Ectodermal cell (in vitro differentiated cells): ENCODE measurements at regions not wholly inside any gene's neighbourhood (a gene's known extent, or its start where the extent isn't known, plus 50 kb on each side); places are given as distances from the start of the nearest gene placed in this dataset.

ENCODE experiments used
- H3K27ac ChIP-seq: 2 replicates; pipeline ENCODE4 v1.7.0; 2013; ENCODE audit warnings: mild to moderate bottlenecking, low read depth, low read length; ENCODE audit not compliant: insufficient read depth, poor library complexity, severe bottlenecking
- H3K27me3 ChIP-seq: 2 replicates; pipeline ENCODE4 v1.7.0; 2013; ENCODE audit warnings: mild to moderate bottlenecking, low read length; ENCODE audit not compliant: insufficient read depth, control insufficient read depth, poor library complexity, severe bottlenecking
- H3K36me3 ChIP-seq: one replicate; pipeline ENCODE4 v1.7.0; 2013; ENCODE audit warnings: low read length; ENCODE audit not compliant: control insufficient read depth, insufficient read depth
- H3K4me1 ChIP-seq: one replicate; pipeline ENCODE4 v1.7.0; 2013; ENCODE audit warnings: low read length; ENCODE audit not compliant: control insufficient read depth, insufficient read depth
- H3K4me3 ChIP-seq: 2 replicates; pipeline ENCODE4 v1.7.0; 2013; ENCODE audit warnings: low read depth, low read length, control low read depth; ENCODE audit not compliant: insufficient read depth
- H3K9me3 ChIP-seq: 2 replicates; pipeline ENCODE4 v1.7.0; 2013; ENCODE audit warnings: mild to moderate bottlenecking, low read length, moderate library complexity; ENCODE audit not compliant: control insufficient read depth
- WGBS, 2 experiments: methylation state at CpG; one replicate each; pipeline ENCODE4 v1.1.7; 2013; ENCODE audit warnings: missing lambda C conversion rate in 2 of 2; 5-methylcytosine and 5-hydroxymethylcytosine counted together

DNA sequence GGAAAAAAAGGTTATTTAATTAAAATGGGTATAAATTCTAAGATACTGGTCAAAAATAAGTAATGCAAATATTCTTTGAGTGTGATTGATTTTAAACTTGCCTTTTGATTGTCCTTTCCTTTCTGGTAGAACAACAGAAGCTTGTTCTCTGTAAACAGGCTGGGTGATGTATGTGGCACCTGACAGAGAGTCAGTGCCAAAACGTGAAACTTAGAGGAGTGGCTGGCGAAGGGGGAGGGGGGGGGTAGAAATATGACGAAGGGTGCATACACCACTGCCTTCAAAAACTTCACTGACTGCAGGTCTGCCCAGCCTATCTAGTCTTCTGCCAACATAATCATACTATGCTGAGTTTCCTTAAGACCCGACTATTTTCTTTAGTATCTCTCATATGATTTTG lies 629.8 kb upstream of the SEMA6A start:
- Histone ChIP-seq H3K9me3 (no peaks in the 10 kb centered on the region), H3K27ac (no peak overlapping the region), H3K4me1 (no peaks in the 10 kb centered on the region), H3K4me3 (no peak overlapping the region), H3K27me3 (no peaks in the 10 kb centered on the region), H3K36me3 (no peaks in the 10 kb centered on the region)
- WGBS, 2 experiments, result 82 to 91% methylated on average over 4 of the region's 4 CpGs

DNA sequence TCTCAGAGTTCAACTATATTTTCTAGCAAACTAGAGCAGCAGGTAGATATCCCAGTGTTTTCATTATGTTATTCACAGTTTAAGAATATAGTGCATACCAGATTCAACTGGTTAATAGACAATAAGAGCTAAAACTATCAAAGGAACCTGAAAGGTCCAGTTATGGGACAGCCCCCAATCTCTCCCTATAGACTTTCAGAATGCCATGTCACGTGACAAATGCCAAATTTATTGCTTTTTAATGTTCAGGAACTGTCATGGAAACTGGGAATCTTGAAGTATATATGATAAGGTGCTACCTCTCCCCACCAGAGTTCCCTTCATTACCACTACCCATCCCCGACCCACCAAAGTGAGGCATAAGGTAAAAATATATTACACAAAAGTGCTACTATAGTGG lies 629.0 kb upstream of the SEMA6A start:
- H3K27ac ChIP-seq, result no peak overlapping the region
- H3K4me1 ChIP-seq, result no peaks in the 10 kb centered on the region
- WGBS, 2 experiments, result 67 to 82% methylated on average over 1 of the region's 2 CpGs
- no peaks in the 10 kb centered on the region for H3K27me3 ChIP-seq
- no peaks in the 10 kb centered on the region for H3K36me3 ChIP-seq
- H3K4me3 ChIP-seq, result no peak overlapping the region
- H3K9me3 ChIP-seq, result no peaks in the 10 kb centered on the region

DNA sequence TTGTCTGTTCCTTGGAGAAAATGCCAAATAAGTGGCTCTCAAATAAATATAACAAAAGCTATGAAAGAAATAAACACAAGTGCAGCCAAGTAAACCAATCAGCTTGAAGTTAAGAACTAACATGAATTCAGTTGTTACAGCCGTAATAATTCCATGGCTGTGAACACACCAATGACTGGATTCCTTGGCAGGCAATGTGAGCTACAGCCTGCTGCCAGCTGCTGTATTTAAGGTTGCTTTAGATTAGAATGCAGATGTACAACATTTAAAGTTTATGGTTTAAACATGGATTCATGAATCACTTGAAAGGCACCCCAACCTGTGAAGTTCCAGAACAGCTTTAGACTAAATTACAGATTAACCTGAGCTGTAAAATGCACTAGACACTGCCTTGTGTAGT lies 626.4 kb upstream of the SEMA6A start:
- Histone ChIP-seq H3K9me3 (no peaks in the 10 kb centered on the region), H3K36me3 (no peaks in the 10 kb centered on the region), H3K27me3 (no peaks in the 10 kb centered on the region), H3K4me3 (no peak overlapping the region), H3K4me1 (no peaks in the 10 kb centered on the region), H3K27ac (no peak overlapping the region)
- WGBS, 2 experiments, result 97 to 100% methylated on average over 1 of the region's 1 CpG

DNA sequence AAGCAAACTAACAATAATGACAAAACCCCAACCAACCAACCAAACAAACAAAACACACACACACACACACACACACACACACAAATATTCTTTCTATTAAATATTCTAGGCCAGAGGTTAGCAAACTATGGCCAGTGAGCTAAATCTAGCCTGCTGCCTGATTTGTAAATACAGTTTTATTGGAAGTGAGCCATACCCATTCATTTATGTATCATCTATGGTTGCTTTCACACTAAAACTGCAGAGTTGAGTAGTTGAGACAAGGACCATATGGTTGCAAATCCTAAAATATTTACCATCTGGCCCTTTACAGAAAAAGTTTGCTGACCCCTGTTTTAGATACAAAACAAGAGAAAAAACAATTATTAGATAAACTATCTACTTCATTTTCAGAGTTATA lies 620.5 kb upstream of the SEMA6A start:
- Histone ChIP-seq H3K4me1 (no peaks in the 10 kb centered on the region), H3K9me3 (no peaks in the 10 kb centered on the region), H3K36me3 (no peaks in the 10 kb centered on the region), H3K27ac (no peak overlapping the region), H3K27me3 (no peaks in the 10 kb centered on the region), H3K4me3 (no peak overlapping the region)

DNA sequence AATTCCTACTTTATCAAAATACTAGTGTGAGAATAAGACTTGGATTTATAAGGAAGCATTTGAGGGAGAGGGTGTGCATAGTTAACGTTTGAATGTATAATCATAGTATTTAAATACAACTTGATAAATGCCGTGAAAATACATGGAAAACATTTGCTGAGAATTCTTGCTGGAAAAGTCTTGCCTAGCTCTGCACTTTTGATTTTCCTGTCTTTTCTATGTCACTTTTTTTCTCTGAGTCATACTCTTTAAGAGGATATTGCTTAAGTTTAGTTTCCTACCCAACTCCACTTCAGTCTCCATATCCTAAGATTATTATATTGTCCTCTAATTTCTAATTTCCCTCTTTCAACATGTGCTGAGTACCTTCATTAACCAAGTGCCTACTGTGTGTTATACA lies 616.6 kb upstream of the SEMA6A start:
- Histone ChIP-seq H3K27me3 (no peaks in the 10 kb centered on the region), H3K36me3 (no peaks in the 10 kb centered on the region), H3K4me3 (no peak overlapping the region), H3K9me3 (no peaks in the 10 kb centered on the region), H3K27ac (no peak overlapping the region), H3K4me1 (no peaks in the 10 kb centered on the region)
- WGBS, 2 experiments, result 100% methylated on average over 1 to 2 of the region's 2 CpGs

DNA sequence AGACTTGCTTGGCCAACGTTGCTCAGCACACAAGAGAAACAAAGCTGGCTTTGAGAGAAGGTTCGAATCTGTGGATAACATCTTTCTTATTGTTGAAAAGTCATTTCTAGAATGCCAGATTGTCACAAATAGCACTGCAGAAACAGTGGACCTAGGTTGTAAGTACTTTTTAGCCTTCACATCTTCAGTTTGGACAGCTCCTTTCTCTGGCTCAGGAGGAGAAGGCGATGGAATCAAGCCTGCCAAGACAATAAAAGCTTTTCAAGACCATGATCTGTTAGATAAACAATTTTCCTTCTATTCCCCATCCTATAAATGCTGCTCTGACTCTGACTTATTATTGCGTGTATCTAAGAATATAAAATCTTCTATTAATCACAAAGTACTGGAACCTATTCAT lies 615.2 kb upstream of the SEMA6A start:
- Histone ChIP-seq H3K27ac (no peak overlapping the region), H3K4me1 (no peaks in the 10 kb centered on the region), H3K9me3 (no peaks in the 10 kb centered on the region), H3K4me3 (no peak overlapping the region), H3K36me3 (no peaks in the 10 kb centered on the region), H3K27me3 (no peaks in the 10 kb centered on the region)
- 92 to 97% methylated on average over 4 of the region's 4 CpGs for WGBS, 2 experiments

DNA sequence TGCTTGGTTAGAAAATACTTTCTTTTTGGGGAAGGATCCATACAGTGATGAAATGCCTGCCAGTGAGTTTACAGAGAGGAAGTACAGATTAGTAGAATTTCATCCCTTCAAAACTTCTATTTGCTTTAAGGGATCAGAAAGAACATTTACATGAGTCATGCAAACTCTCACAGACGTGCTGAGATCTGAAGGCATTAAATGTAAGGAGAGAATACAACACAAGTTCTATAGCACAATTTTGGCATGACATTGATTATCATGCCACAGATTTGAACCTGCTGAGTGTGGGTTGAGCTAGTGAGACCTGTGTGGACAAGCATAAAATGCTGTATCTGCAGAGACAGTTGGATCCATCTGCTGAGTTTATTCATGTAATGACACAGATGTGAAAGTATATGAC lies 613.6 kb upstream of the SEMA6A start:
- no peaks in the 10 kb centered on the region for H3K27me3 ChIP-seq
- no peaks in the 10 kb centered on the region for H3K4me1 ChIP-seq
- no peak overlapping the region for H3K27ac ChIP-seq
- no peak overlapping the region for H3K4me3 ChIP-seq
- no peaks in the 10 kb centered on the region for H3K36me3 ChIP-seq
- 74 to 83% methylated on average over 1 of the region's 1 CpG for WGBS, 2 experiments
- H3K9me3 ChIP-seq, result no peaks in the 10 kb centered on the region

DNA sequence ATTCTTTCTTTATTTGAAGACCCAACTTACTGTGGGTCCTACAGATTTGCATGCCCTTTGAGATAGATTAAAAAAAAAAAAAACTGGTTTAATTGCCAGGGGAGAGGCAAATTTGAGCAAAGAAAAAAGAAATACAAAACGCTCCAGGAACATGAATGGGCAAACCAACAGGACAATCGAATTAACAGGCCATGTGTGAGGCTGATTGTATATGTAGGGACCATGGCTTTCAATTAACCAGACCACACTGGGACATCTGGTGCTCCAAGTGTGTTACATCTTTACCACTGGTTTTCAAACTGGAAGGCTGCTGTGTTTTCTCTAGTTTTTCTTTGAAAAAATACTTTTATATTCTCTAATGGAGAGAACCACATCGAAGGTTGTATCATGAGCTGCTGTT lies 612.1 kb upstream of the SEMA6A start:
- WGBS, 2 experiments, result 96% methylated on average over 2 to 3 of the region's 3 CpGs
- Histone ChIP-seq H3K4me1 (no peaks in the 10 kb centered on the region), H3K36me3 (no peaks in the 10 kb centered on the region), H3K27me3 (no peaks in the 10 kb centered on the region), H3K4me3 (no peak overlapping the region), H3K9me3 (no peaks in the 10 kb centered on the region), H3K27ac (no peak overlapping the region)

DNA sequence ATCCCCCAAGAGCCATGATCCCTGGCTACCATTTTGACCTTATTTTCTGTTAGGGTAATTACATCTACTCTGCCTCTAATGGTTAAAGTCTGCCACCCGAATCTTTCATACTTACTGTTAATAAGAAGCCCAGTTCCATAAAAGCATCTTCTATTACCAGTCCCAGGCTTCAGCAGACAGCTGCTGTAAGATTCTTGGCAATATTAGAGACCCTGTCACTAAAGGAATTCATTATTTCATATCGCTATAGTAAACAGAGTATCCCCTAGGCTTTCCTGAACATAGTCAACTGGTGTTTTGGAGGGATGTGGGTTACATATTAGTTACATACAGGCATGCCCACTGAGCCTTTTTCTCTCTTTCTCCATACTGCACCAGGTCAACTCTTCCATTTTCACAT lies 608.7 kb upstream of the SEMA6A start:
- Histone ChIP-seq H3K4me3 (no peak overlapping the region), H3K27me3 (no peaks in the 10 kb centered on the region), H3K27ac (no peak overlapping the region), H3K36me3 (no peaks in the 10 kb centered on the region), H3K9me3 (no peaks in the 10 kb centered on the region), H3K4me1 (no peaks in the 10 kb centered on the region)
- whole genome bisulfite sequencing, 2 experiments, result 77 to 100% methylated on average over 1 of the region's 2 CpGs

DNA sequence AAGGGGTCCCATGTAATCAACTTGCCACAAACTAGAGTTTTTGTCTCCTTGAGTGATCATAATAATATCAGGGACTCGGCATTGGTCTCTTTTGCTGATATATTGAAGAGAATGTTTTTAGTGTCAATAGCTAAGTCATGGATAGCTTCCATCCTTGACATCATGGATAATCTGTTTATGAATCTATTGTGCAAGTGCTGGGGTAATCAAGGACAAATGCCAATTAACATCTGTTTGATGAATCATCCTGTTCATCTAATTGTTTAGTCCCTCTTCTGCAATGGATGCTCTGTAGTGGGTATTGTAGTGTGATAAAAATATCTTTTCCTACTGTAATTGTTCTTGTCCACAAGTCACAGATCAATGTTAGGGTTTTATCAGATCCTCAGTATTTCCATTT lies 607.5 kb upstream of the SEMA6A start:
- Histone ChIP-seq H3K27ac (no peak overlapping the region), H3K4me1 (no peaks in the 10 kb centered on the region), H3K4me3 (no peak overlapping the region), H3K27me3 (no peaks in the 10 kb centered on the region), H3K36me3 (no peaks in the 10 kb centered on the region), H3K9me3 (no peaks in the 10 kb centered on the region)
- 96 to 100% methylated on average over 1 of the region's 1 CpG for WGBS, 2 experiments

DNA sequence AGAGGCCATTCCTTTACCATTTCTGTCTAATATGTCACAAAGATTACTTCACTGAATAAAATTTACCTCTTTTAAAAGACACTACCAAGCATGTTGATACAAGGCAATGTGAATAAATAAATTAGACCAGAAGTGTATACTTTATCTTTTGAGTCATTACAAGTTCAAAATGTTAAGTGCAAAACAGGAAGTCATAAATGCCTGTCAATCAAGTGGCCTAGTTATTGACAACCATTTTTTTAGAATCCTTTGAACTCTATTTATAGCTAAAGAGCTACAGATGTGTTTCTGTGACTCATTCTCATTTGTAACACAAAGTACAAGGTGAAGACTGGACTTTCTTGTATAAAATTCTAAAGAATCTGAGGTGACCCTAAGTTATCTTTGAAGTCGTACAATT lies 602.7 kb upstream of the SEMA6A start:
- H3K4me1 ChIP-seq, result no peaks in the 10 kb centered on the region
- no peak overlapping the region for H3K27ac ChIP-seq
- no peaks in the 10 kb centered on the region for H3K36me3 ChIP-seq
- H3K9me3 ChIP-seq, result no peaks in the 10 kb centered on the region
- no CpG with 5 or more reads among the region's 1 CpG for WGBS, 2 experiments
- H3K27me3 ChIP-seq, result no peaks in the 10 kb centered on the region
- H3K4me3 ChIP-seq, result no peak overlapping the region
